ENCODE measurements at regions not wholly inside any gene's neighbourhood (a gene's known extent, or its start where the extent isn't known, plus 50 kb on each side); places are given as distances from the start of the nearest gene placed in this dataset.
"Not testable (repeated sequence)": the region's sequence is repeated elsewhere in the genome, so short reads cannot be mapped to it uniquely, and the experiment has no call there.

DNA sequence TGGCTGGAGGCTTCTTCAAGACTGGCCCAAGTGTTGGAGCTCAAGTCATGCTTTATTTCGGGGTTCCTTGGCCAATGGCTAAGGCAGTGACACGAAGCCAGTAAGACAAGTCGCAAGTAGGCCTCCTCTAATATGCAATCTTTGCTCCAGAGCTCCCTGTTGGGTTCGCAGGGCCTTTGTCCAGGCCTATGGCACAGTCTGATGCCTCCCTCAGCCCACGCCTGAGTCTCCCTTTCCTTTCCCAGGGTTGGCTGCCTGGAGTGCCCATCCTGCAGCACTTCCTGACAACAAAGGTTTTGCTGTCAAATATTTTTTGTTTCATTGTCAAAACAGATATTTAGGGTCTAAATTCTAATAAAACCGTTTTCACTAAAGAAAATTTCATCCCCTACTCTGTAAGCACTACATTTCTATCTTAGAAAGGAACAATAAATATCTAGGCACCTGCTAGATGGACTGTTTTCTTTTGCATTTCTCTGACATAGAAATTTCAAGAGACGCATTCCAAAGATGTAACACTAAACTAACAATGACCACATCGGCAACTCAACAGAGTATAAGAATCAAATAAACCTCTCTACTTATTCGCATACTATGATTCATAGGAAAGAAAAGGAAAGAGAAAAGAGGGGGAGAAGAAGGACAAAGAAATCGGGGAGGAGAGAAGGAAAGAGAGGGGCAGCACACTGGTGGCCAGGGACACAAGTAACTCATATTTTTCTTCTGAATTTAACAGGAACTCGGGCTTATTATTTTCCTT lies 393.1 kb upstream of the ATP11B start:
- DNase-seq (ENCODE audit: low read depth), result no peak

DNA sequence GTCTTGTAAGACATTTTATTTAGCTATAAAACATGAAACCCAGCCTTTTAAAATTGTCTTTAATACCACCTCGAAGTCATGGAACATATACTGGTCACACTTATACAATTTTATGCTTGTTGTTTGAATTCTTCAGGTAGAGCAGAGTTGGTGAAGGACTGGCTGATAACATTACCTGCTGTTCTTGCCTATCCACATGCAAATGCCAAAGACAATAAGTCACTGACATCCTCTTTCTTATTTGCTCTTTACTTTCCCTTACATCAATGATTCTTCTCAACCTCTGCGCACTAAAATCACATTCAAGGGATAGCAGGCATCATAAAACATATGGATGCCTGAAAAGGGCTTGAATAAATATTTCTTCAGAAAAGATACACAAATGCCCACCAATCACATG lies 392.5 kb upstream of the ATP11B start:
- DNase-seq (ENCODE audit: low read depth), result no peak

DNA sequence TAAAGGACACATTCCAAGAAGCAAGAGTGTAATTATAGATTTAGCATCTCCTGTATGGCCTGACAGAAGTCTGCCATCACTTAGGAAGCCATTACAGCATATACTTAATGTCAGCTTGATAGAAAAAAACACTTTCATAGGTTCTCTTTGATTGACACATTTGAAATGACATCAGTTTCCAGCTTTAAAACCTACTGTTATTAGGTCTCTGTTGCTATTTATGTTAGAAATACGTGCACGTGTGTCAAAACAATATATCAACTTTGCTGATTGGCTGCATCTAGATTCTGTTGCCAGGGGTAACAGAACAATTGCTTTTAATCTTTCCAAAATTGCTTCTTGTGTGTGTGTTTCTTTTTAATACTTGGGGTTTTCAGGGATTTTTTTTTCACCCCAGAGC lies 389.3 kb upstream of the ATP11B start:
- DNase-seq (ENCODE audit: low read depth), result no peak

DNA sequence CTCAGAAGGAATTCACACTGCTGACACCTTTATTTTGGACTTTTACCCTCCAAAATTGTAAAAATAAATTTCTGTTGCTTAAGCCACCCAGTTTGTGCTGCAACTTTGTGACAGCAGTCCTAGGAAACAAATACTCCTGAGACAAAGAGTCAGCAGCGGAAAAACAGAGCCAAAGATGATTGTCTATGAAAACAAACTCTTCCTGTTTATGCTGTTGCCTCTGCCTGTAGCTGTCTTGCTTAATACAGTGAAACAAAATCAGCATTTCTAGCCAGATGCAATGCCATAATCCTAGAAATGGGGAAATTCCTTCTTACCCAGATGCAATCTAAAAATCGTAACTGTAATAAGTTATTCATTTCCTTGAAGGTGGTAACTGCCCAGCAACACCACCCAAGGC lies 387.5 kb upstream of the ATP11B start:
- DNase-seq (ENCODE audit: low read depth), result no peak

DNA sequence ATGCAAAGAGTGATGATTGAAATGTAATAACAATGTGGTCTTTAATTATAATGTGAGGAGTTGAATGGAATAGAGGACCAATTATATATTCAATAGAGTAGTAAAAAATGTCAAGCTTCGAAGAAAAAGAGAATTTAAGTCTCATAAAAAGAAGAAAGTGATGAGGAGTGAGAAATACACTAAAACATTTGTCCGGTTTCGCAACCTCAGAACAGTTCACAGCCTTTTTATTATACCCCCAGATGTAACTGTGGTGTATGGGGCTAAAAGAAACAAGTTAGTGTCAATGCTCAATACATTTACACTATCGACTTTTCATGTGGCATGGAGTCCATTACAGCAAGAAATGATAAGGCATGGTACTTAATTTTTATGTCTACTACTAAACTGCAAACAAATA lies 386.5 kb upstream of the ATP11B start:
- DNase-seq (ENCODE audit: low read depth), result no peak

DNA sequence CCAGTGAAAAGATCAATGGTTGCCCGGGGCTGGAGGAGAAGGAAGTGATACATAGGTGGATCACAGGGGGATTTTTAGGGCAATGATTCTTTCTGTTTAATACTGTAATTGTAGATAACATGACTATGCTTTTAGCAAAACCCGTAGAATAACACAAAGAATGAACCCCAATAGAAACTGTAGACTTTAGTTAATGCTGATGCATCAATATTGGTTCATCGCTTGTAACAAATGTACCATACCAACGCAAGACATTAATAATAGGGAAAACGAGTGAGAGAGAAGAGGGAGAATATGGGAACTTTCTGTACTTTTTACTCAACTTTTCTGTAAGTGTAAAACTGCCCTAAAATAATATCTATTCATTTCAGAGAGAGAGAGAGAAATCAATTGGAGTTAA lies 383.3 kb upstream of the ATP11B start:
- DNase-seq (ENCODE audit: low read depth), result no peak

DNA sequence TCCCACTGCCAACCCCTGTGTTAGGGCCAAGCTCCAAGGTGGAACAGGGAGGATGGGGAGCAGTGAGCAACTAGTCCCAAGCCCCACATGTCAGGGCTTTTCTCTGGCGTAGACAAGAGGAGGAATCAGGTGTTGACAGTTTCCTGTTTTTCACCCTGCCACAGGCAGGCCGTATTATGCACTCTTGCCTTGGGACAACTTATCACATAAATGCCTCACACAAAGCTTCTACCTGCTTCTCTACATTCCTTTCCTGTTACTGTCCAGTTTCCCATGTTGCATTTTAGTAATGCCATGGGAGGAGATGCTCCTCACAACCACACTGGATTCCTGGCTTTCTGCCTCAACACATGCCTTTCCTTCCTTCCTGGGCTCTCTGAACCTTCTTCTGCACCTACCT lies 381.2 kb upstream of the ATP11B start:
- no peak for DNase-seq (ENCODE audit: low read depth)

DNA sequence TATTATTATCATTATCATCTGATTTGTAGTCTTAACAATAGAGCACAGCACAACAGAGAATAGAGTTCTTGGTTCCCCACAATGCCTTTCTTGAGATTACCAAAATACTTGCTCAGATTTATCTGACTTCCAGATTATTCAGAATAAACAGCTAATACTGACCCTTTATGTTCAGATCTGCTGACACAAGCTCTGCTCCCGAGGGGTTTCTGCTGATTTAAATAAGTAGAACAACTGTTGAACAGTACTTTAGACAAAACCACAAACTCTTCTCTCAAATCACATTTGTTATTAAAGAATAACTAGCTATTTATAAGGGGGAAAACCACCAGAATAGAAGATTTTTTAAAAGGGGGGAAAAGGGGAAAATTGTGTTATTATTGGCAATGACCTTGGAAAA lies 380.2 kb upstream of the ATP11B start:
- no peak for DNase-seq (ENCODE audit: low read depth)

DNA sequence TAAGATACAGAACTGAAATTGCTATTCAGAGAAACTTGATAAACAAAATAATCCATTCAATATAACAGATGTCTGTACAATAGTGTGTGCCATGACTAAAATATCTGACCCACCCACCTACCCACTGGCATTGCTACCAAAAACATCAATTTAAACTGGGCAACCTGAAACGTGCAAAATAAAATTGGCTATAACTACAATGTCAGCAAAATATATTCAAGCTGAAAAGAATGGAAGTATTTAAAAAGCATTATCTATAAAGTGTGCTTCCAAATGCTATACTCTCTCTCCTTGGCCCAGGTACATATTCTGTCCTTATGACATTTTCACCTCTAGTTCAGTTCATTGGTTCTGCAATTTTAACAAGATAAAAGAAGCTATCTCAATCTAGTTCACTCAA lies 379.6 kb upstream of the ATP11B start:
- DNase-seq (ENCODE audit: low read depth), result no peak

DNA sequence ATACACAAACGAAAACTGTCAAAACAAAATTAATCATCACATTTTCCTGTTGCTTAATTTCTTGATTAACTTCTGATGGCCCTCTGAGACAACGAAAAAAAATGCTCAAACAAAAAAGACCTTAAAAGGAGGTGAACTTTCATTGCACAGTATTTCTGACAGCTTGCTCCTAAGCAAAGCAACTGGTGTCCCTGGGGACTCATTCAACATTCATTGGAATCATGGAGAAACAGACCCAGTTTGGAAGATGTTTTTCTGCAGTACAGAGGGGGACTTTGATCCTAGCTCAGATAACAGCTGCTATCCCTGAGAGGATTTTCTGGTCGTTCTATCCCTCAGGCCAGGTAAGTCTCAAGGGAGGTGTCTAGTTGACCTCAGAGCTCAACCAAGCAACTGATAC lies 378.7 kb upstream of the ATP11B start:
- DNase-seq (ENCODE audit: low read depth), result no peak

DNA sequence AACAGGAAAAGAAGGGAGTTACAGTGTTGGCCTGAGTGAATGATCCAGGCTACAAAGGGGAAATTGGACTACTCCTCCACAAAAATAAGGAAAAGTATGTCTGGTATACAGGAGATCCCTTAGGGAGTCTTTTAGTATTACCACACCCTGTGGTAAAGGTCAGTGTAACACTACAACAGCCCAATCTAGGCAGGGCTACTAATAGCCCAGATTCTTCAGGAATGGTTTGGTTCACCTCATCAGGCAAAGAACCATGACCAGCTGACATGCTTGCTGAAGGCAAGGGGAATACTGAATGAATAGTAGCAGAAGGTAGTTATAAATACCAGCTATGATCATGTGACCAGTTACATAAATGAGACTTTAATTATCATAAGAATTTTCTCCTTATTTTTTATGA lies 372.6 kb upstream of the ATP11B start:
- no peak for DNase-seq (ENCODE audit: low read depth)

DNA sequence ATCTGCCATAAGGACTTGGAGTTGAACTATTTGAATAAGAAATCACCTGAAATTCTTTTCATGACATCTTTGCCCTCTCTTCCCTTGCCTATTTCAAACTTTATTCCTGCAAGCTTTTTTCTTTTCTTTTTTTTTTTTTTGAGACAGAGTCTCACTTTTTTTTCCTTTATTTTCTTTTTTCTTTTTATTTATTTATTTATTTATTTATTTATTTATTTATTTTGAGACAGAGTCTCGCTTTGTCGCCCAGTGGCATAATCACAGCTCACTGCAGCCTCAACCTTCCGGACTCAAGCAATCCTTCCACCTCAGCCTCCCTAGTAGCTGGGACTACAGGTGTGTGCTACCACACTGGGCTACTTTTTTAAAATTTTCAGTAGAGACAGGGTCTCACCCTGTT lies 369.3 kb upstream of the ATP11B start:
- no peak for DNase-seq (ENCODE audit: low read depth)

DNA sequence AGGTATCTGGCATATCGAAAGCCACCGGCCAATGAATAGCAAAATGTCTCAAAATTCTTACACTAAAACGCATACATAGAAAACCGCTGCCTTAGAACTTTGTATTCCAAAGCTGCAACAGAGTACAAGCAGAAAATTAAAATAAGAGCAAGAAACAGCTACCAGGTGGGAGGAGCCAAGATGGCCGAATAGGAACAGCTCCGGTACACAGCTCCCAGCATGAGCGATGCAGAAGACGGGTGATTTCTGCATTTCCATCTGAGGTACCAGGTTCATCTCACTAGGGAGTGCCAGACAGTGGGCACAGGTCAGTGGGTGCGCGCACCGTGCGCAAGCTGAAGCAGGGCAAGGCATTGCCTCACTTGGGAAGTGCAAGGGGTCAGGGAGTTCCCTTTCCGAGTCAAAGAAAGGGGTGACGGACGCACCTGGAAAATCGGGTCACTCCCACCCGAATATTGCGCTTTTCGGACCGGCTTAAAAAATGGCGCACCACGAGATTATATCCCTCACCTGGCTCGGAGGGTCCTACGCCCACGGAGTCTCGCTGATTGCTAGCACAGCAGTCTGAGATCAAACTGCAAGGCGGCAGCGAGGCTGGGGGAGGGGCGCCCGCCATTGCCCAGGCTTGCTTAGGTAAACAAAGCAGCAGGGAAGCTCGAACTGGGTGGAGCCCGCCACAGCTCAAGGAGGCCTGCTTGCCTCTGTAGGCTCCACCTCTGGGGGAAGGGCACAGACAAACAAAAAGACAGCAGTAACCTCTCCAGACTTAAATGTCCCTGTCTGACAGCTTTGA lies 367.2 kb upstream of the ATP11B start:
- DNase-seq (ENCODE audit: low read depth), result not testable (repeated sequence)

DNA sequence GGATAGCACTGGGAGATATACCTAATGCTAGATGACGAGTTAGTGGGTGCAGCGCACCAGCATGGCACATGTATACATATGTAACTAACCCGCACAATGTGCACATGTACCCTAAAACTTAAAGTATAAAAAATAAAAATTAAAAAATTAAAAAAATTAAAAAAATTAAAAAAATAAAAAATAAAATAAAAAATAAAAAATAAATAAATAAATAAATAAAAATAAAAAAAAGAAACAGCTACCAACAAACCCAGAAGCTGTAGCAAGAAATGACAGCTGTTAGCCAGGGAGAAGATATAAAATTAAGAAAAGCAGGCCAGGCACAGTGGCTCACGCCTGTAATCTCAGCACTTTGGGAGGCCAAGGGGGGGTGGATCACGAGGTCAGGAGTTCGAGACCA lies 361.3 kb upstream of the ATP11B start:
- DNase-seq (ENCODE audit: low read depth), result not testable (repeated sequence)

DNA sequence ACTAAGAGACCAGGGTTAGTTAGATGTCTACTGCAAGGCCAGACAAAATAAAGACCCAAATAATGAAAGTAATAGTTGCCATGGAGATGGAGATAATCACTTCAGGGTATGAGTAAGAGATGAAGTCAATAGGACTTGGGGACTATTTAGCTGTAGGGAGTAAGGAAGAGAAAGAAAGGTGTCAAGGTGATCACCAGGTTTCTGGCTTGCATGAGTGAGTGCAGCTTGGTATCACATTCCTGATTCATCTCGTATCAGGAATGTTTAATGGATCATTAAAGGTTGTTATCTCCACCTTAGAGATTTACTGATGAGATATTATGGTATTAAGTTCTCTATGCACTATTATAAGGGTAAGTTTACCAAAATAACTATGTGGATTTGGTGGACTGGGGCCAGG lies 357.4 kb upstream of the ATP11B start:
- no peak for DNase-seq (ENCODE audit: low read depth)

DNA sequence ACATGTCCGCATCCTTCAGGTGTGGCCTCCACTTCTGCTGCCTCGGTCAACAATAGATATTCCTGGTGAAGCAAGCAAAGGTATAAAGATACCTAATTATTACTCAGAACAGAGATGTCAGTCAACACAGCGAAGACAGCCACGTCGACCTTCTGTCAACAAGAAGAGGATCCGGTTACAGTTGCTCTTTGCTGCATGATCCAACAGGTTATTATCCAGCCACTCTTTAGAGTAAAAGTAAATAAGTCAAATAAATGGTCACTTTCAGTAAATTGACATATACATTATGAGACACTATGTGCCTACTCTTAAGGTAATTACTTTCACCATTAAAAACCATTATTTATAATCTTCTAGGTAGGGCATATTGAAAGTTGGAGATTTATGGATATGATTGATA lies 356.8 kb upstream of the ATP11B start:
- no peak for DNase-seq (ENCODE audit: low read depth)

DNA sequence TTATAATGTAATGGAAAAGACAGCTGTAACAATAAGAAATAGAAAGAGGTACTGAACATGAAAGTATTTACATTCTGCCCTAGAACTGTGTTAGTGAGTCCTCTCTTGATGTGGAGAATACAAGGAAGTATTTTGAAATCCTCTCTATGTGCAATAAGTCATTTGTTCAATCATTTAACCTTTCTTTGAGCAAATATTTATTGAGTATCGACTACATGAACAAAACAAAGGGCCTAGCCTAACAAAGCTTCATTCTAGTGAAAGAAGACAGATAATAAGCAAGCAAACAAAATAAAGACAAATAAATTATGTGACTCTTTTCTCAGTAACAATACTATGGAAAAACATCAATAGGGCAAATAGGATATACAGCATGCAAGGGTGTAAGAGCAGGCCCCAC lies 354.9 kb upstream of the ATP11B start:
- no peak for DNase-seq (ENCODE audit: low read depth)

DNA sequence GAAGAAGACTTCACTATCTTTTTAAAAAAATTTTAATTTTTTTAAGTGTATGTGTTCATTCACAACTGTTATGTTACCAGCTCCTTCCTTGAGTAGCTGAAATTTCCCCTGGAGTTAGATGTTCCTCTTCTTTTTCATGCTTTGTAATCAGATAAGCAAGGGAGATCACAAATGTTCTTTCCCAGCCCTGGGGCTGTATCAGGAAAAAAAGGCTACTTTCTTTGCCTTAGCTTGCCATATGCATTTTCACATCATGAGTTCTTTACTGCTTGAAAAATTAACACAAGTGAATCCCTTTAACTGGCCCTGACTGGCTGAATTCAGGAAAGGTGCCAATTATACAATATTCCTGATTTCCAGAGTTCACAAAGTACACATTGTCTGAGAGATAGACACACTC lies 353.2 kb upstream of the ATP11B start:
- no peak for DNase-seq (ENCODE audit: low read depth)

DNA sequence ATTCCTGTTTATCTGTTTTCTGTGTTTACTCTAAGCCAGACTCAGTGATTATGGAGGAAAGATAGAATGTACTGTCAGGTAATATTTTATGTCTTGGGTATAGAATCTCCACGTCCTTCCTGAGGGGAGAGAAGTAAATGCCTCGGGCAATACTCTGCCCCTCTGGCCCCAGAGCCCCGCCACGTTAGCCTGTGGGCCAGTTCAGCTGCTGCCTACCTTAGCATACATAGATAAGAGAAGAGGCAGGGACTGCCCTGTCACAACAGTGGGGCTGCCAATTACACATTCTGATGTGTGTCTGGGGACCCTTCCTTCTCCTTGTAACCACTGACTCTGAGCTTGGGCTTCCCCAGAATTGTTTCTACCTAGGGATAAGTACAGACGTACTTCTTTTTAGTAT lies 347.7 kb upstream of the ATP11B start:
- DNase-seq (ENCODE audit: low read depth), result no peak

DNA sequence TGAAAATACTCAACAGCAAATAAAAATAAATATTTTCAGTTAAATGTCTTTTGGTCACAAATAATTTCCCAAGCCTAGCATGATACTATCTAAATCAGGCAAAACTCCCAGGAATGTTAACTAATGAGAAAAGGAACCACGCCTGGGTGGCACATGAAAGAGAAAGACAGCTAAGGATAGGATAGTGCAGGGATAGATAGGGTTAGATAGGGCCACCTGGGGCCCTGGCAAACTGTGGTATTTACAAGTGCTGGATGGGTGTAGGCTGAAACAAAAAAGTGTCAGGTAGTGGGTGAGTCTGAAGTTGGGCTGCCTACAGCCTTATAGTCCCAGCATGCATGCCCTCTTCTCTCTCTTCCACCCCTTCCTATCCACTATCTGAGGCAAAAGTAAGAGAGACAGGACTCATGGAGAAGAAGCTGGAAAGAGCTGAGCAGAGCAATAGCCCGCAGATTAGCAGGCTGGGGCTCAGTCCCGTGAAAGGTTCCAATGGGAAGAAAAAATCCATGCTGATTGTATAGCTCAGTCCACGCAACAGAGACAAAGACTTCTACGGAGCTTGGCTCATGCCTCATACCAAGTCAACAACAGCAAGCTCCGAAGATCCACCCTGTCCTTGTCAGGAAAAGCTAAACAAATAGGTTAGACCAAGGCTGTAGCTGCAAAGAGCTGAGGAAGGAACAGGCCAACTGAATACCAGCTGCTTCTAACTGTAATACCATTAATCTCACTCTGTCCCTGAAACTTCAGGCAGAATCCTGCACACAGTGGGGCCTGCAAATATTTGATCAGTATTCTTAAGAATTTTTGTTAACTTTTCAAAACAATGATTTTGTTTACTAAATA lies 342.1 kb upstream of the ATP11B start:
- no peak for DNase-seq (ENCODE audit: low read depth)

DNA sequence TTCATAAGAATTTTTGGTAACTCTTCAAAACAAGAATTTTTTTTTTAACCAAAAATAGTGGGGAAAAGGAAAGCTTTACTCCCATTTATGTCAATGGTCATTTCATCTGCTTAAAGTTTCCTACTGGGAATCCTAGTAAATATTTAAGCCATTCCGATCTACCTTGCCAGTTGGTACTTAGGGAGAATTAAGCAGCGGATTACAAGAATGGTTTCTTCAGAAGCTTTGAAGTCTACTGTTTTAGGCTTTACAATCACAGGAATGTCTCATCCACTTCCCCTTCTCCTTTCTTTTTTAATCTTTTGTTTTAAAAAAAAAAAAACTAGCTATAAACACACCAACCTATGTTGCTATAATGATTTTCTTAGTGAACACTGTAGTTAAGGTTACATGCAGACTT lies 341.4 kb upstream of the ATP11B start:
- no peak for DNase-seq (ENCODE audit: low read depth)

DNA sequence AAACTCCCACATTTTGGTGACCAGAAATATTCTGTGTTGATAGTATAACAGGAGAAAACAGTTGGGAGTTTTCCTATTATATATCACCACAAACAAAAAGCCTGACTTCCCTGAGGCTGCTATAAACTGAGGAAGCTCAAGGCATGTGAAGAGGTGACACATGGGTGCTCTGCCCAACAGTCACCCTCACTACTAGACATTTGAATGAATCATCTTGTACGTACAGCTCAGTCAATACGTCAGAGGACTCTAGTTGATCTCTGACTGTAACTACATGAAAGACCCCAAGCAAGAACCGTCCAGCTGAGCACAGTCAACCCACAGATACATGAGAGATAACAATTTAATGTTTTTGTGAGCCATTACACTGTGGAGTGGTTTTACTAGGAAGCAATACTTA lies 338.3 kb upstream of the ATP11B start:
- no peak for DNase-seq (ENCODE audit: low read depth)

DNA sequence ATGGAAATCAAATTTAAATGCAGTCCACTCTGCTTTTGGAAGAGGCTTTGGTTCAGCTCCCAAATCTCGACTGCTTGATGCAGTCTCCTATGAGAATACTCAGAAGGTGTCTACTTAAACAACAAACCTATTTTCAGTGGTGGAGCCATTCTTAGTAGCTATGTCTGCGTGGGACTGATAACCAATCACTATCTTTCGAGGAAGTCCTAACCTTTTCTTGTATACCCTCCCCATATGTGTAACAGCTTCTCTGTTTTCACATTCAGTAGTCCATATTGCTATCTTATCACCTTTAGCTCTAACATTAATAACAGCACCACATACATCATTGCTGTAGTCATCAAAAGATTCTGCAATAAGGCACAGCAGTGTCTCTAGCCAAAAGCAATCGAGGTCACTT lies 333.0 kb upstream of the ATP11B start:
- DNase-seq (ENCODE audit: low read depth), result no peak

All from GM04504 (cell line).